Muscle layer of colon (tissue), 2 donors: ENCODE measurements at regions not wholly inside any gene's neighbourhood (a gene's known extent, or its start where the extent isn't known, plus 50 kb on each side); places are given as distances from the start of the nearest gene placed in this dataset.

ENCODE experiments used
- H3K27ac ChIP-seq: one replicate; pipeline ENCODE4 v1.7.0; 2013; ENCODE audit warnings: low read depth, mild to moderate bottlenecking, low read length, moderate library complexity
- H3K27me3 ChIP-seq, 2 donors: one replicate each; pipeline ENCODE4 v1.7.0; 2013; ENCODE audit warnings: low read length in 2 of 2, mild to moderate bottlenecking in 2 of 2; ENCODE audit not compliant: insufficient read depth in 2 of 2, control insufficient read depth in 1 of 2
- H3K36me3 ChIP-seq: one replicate; pipeline ENCODE4 v1.7.0; 2013; ENCODE audit warnings: mild to moderate bottlenecking, low read length; ENCODE audit not compliant: insufficient read depth
- H3K4me1 ChIP-seq: one replicate; pipeline ENCODE4 v1.7.0; 2013; ENCODE audit warnings: mild to moderate bottlenecking, low read length; ENCODE audit not compliant: insufficient read depth
- H3K4me3 ChIP-seq, 2 donors: one replicate each; pipeline ENCODE4 v1.7.0; 2013; ENCODE audit warnings: low read length in 2 of 2, low read depth in 1 of 2, mild to moderate bottlenecking in 1 of 2, moderate library complexity in 1 of 2
- H3K9ac ChIP-seq: one replicate; pipeline ENCODE4 v1.7.0; 2013; ENCODE audit warnings: low read length
- H3K9me3 ChIP-seq: one replicate; pipeline ENCODE4 v1.7.0; 2013; ENCODE audit warnings: mild to moderate bottlenecking, low read length
- donor health status: abdominal sarcoma.
- donor health status: Adenocarcinoma of cecum.

- Histone ChIP-seq H3K9me3 (no peaks in the 10 kb centered on the region), H3K27me3 (no peaks in the 10 kb centered on the region), H3K36me3 (no peaks in the 10 kb centered on the region), H3K4me1 (peaks cover 31% of the 10 kb centered on the region), H3K4me3 (peak overlapping the region in 1 of 2 donors; percentile 35), H3K27ac (peak overlapping the region; percentile 73), H3K9ac (peak overlapping the region; percentile 17)
Measured at GRCh38 chr6:139473231-139473701, 98.8 kb upstream of the CITED2 start.

- peaks cover 31% of the 10 kb centered on the region for H3K4me1 ChIP-seq
- H3K4me3 ChIP-seq, result peak overlapping the region in 1 of 2 donors; percentile 35
- H3K27me3 ChIP-seq, result no peaks in the 10 kb centered on the region
- no peaks in the 10 kb centered on the region for H3K36me3 ChIP-seq
- H3K9ac ChIP-seq, result no peak overlapping the region
- no peaks in the 10 kb centered on the region for H3K9me3 ChIP-seq
- H3K27ac ChIP-seq, result peak overlapping the region; percentile 73
Measured at GRCh38 chr6:139472351-139473015, 98.0 kb upstream of the CITED2 start.

GRCh38 chr6:139470997-139471396, 96.5 kb upstream of the CITED2 start:
- H3K27ac ChIP-seq, result no peak overlapping the region
- H3K27me3 ChIP-seq, result no peaks in the 10 kb centered on the region
- no peaks in the 10 kb centered on the region for H3K9me3 ChIP-seq
- no peaks in the 10 kb centered on the region for H3K36me3 ChIP-seq
- H3K4me1 ChIP-seq, result peaks cover 31% of the 10 kb centered on the region
- H3K4me3 ChIP-seq, result no peak overlapping the region
- H3K9ac ChIP-seq, result no peak overlapping the region

GRCh38 chr6:139468178-139468819, 93.9 kb upstream of the CITED2 start:
- Histone ChIP-seq H3K36me3 (no peaks in the 10 kb centered on the region), H3K4me3 (no peak overlapping the region), H3K9me3 (no peaks in the 10 kb centered on the region), H3K27me3 (no peaks in the 10 kb centered on the region), H3K27ac (no peak overlapping the region), H3K9ac (no peak overlapping the region), H3K4me1 (peaks cover 11% of the 10 kb centered on the region)

GRCh38 chr6:139457476-139457875, 83.0 kb upstream of the CITED2 start:
- H3K4me1 ChIP-seq, result no peaks in the 10 kb centered on the region
- H3K9me3 ChIP-seq, result no peaks in the 10 kb centered on the region
- H3K36me3 ChIP-seq, result no peaks in the 10 kb centered on the region
- no peak overlapping the region for H3K27ac ChIP-seq
- H3K9ac ChIP-seq, result no peak overlapping the region
- no peak overlapping the region for H3K4me3 ChIP-seq
- H3K27me3 ChIP-seq, result no peaks in the 10 kb centered on the region

- H3K27me3 ChIP-seq, result no peaks in the 10 kb centered on the region
- H3K9ac ChIP-seq, result no peak overlapping the region
- no peak overlapping the region for H3K27ac ChIP-seq
- no peaks in the 10 kb centered on the region for H3K4me1 ChIP-seq
- H3K4me3 ChIP-seq, result no peak overlapping the region
- H3K36me3 ChIP-seq, result no peaks in the 10 kb centered on the region
- H3K9me3 ChIP-seq, result no peaks in the 10 kb centered on the region
Measured at GRCh38 chr6:139452148-139452876, 77.9 kb upstream of the CITED2 start.

GRCh38 chr6:139449611-139450000, 75.2 kb upstream of the CITED2 start:
- H3K27ac ChIP-seq, result no peak overlapping the region
- H3K4me3 ChIP-seq, result no peak overlapping the region
- H3K36me3 ChIP-seq, result no peaks in the 10 kb centered on the region
- H3K9me3 ChIP-seq, result no peaks in the 10 kb centered on the region
- H3K4me1 ChIP-seq, result no peaks in the 10 kb centered on the region
- no peaks in the 10 kb centered on the region for H3K27me3 ChIP-seq
- H3K9ac ChIP-seq, result no peak overlapping the region

GRCh38 chr6:139448998-139449610, 74.7 kb upstream of the CITED2 start:
- Histone ChIP-seq H3K27me3 (no peaks in the 10 kb centered on the region), H3K9ac (no peak overlapping the region), H3K9me3 (no peaks in the 10 kb centered on the region), H3K4me3 (no peak overlapping the region), H3K27ac (no peak overlapping the region), H3K36me3 (no peaks in the 10 kb centered on the region), H3K4me1 (no peaks in the 10 kb centered on the region)

- Histone ChIP-seq H3K9me3 (no peaks in the 10 kb centered on the region), H3K9ac (no peak overlapping the region), H3K4me1 (no peaks in the 10 kb centered on the region), H3K36me3 (no peaks in the 10 kb centered on the region), H3K27ac (no peak overlapping the region), H3K4me3 (no peak overlapping the region), H3K27me3 (no peaks in the 10 kb centered on the region)
Measured at GRCh38 chr6:139448051-139448649, 73.7 kb upstream of the CITED2 start.

- no peaks in the 10 kb centered on the region for H3K4me1 ChIP-seq
- no peaks in the 10 kb centered on the region for H3K36me3 ChIP-seq
- H3K27ac ChIP-seq, result no peak overlapping the region
- no peaks in the 10 kb centered on the region for H3K9me3 ChIP-seq
- H3K9ac ChIP-seq, result no peak overlapping the region
- H3K27me3 ChIP-seq, result no peaks in the 10 kb centered on the region
- H3K4me3 ChIP-seq, result no peak overlapping the region
Measured at GRCh38 chr6:139447656-139447975, 73.2 kb upstream of the CITED2 start.
